ENCODE measurements at regions not wholly inside any gene's neighbourhood (a gene's known extent, or its start where the extent isn't known, plus 50 kb on each side); places are given as distances from the start of the nearest gene placed in this dataset.

GRCh38 chr6:144918073-144918472 is 632.9 kb downstream of the UTRN start:
- no peaks in the 10 kb centered on the region for H3K23me2 ChIP-seq (ENCODE audit: insufficient read length, low read depth, low read length, poor library complexity, severe bottlenecking)
- no peak overlapping the region for H2BK20ac ChIP-seq (ENCODE audit: low read depth, low read length, poor library complexity, severe bottlenecking)
- no peaks in the 10 kb centered on the region for H3K79me2 ChIP-seq (ENCODE audit: insufficient read depth, low read length)
- H3K79me1 ChIP-seq (ENCODE audit: insufficient read depth, low read depth, low read length, poor library complexity, severe bottlenecking) = no peaks in the 10 kb centered on the region
- no peak overlapping the region for H3T11ph ChIP-seq (ENCODE audit: low read length)
- H4K8ac ChIP-seq (replicated peaks; ENCODE audit: insufficient read length, low read depth, low read length) = no peak overlapping the region
- H2BK5ac ChIP-seq (ENCODE audit: insufficient read length, low read length) = no peak overlapping the region
- no peak overlapping the region for H2AFZ ChIP-seq (ENCODE audit: low read length)
- Mint-ChIP-seq H3K27ac (peak overlapping the region in 1 of 3 experiments; percentile 30; a peak in 1 of 7 replicates), H3K36me3 (ENCODE audit: insufficient read depth in 1 of 3, low read depth in 3 of 3) (peaks cover 7 to 27% (median 7%) of the 10 kb centered on the region in 3 experiments; a peak in 6 of 7 replicates), H3K9me3 (peaks cover 3 to 5% of the 10 kb centered on the region in 2 experiments), H3K4me1 (peaks cover 24 to 29% of the 10 kb centered on the region in 2 experiments), H3K4me3 (no peak overlapping the region), H3K27me3 (ENCODE audit: low read depth) (no peaks in the 10 kb centered on the region)
- H3K9me3 ChIP-seq (ENCODE audit: control insufficient read depth, low read depth, low read length) = peaks cover 5% of the 10 kb centered on the region
- no peak overlapping the region for H3K18ac ChIP-seq (ENCODE audit: insufficient read length, low read depth, low read length)
- H2BK12ac ChIP-seq (ENCODE audit: insufficient read length, low read depth, low read length) = no peak overlapping the region
- H4K20me1 ChIP-seq (ENCODE audit: control insufficient read depth, insufficient read depth, insufficient read length) = no peaks in the 10 kb centered on the region
- no peak overlapping the region for H4K5ac ChIP-seq (ENCODE audit: insufficient read length, low read depth, low read length)
- DNase-seq = no peak
- no peak for TF ChIP-seq CTCF (conservative IDR thresholded peaks at IDR 0.05)
- H3K4me2 ChIP-seq (ENCODE audit: insufficient read depth, insufficient read length, low read length) = no peak overlapping the region
- no peak overlapping the region for H3K23ac ChIP-seq (ENCODE audit: insufficient read length, low read depth, low read length)
- H3K9ac ChIP-seq (ENCODE audit: extremely low read depth, insufficient read length, low read length) = no peak overlapping the region
- H3K27me3 ChIP-seq (ENCODE audit: insufficient read depth, low read length) = no peaks in the 10 kb centered on the region
- H3K4me1 ChIP-seq (ENCODE audit: insufficient read depth, low read length) = peaks cover 3% of the 10 kb centered on the region
- no peak overlapping the region for H2BK120ac ChIP-seq (ENCODE audit: low read depth, low read length, poor library complexity, severe bottlenecking)
- no peak overlapping the region for H3K4ac ChIP-seq (ENCODE audit: low read depth, low read length)
- H3K56ac ChIP-seq (ENCODE audit: insufficient read length, low read depth, low read length) = no peak overlapping the region
- no peak overlapping the region for H2AK5ac ChIP-seq (ENCODE audit: insufficient read length, low read length)
- H3K14ac ChIP-seq (ENCODE audit: insufficient read depth, low read length) = no peak overlapping the region
- H3K27ac ChIP-seq (ENCODE audit: insufficient read length, low read depth, low read length) = no peak overlapping the region
- no CpG with 5 or more reads among the region's 4 CpGs for WGBS (ENCODE audit: extremely low coverage, insufficient read length, low lambda C conversion rate)
- no peak overlapping the region for H4K91ac ChIP-seq (ENCODE audit: insufficient read length, low read depth, low read length)
- no peak overlapping the region for H2BK15ac ChIP-seq (ENCODE audit: low read depth, low read length)

All from H9 (cell line).